Chondrocyte (in vitro differentiated cells): ENCODE measurements at regions not wholly inside any gene's neighbourhood (a gene's known extent, or its start where the extent isn't known, plus 50 kb on each side); places are given as distances from the start of the nearest gene placed in this dataset.

Experiments used
- DNase-seq: peaks from one replicate; pipeline ENCODE4 v3.0.0; 2021; ENCODE audit warnings: mixed read lengths, low spot score
- H3K27ac Mint-ChIP-seq: one replicate; pipeline ENCODE4 v1.8.0; 2021; ENCODE audit warnings: mild to moderate bottlenecking, moderate library complexity, mixed read lengths; ENCODE audit not compliant: unreplicated experiment
- H3K27me3 Mint-ChIP-seq: 2 replicates; pipeline ENCODE4 v1.8.0; 2021; ENCODE audit warnings: low read depth, mixed read lengths
- H3K36me3 Mint-ChIP-seq: 2 replicates; pipeline ENCODE4 v1.8.0; 2021; ENCODE audit warnings: low read depth, mixed read lengths
- H3K4me1 Mint-ChIP-seq: 2 replicates; pipeline ENCODE4 v1.8.0; 2021; ENCODE audit warnings: low read depth, mild to moderate bottlenecking, mixed read lengths
- H3K4me3 Mint-ChIP-seq: one replicate; pipeline ENCODE4 v1.8.0; 2021; ENCODE audit warnings: mild to moderate bottlenecking, moderate library complexity, mixed read lengths; ENCODE audit not compliant: unreplicated experiment
- H3K9me3 Mint-ChIP-seq: 2 replicates; pipeline ENCODE4 v1.8.0; 2021; ENCODE audit warnings: low read depth, mixed read lengths
- CTCF ChIP-seq: fragments of 200-600 bp; sonication (generic); IDR thresholded peaks from 2 replicates; pipeline ENCODE4 v1.5.0; 2021; ENCODE audit warnings: antibody characterized with exemption, mild to moderate bottlenecking, moderate library complexity

- Mint-ChIP-seq H3K4me1 (peaks cover 8% of the 10 kb centered on the region), H3K9me3 (peaks cover 2% of the 10 kb centered on the region), H3K36me3 (no peaks in the 10 kb centered on the region), H3K27ac (no peak overlapping the region), H3K4me3 (no peak overlapping the region), H3K27me3 (no peaks in the 10 kb centered on the region)
- TF ChIP-seq CTCF, result no peak
- no peak for DNase-seq
Measured at GRCh38 chr9:108546215-108546614, 309.6 kb downstream of the ACTL7B start.

GRCh38 chr9:108545436-108545835 is 310.4 kb downstream of the ACTL7B start:
- Mint-ChIP-seq H3K27me3 (no peaks in the 10 kb centered on the region), H3K4me3 (no peak overlapping the region), H3K4me1 (peaks cover under 1% of the 10 kb centered on the region), H3K9me3 (peaks cover 2% of the 10 kb centered on the region), H3K36me3 (no peaks in the 10 kb centered on the region), H3K27ac (no peak overlapping the region)
- no peak for TF ChIP-seq CTCF
- DNase-seq, result no peak

- H3K4me1 Mint-ChIP-seq, result no peaks in the 10 kb centered on the region
- no peaks in the 10 kb centered on the region for H3K27me3 Mint-ChIP-seq
- peaks cover 2% of the 10 kb centered on the region for H3K9me3 Mint-ChIP-seq
- no peak for TF ChIP-seq CTCF
- H3K4me3 Mint-ChIP-seq, result no peak overlapping the region
- DNase-seq, result no peak
- no peaks in the 10 kb centered on the region for H3K36me3 Mint-ChIP-seq
- no peak overlapping the region for H3K27ac Mint-ChIP-seq
Measured at GRCh38 chr9:108544866-108545265, 310.9 kb downstream of the ACTL7B start.

GRCh38 chr9:108543251-108543778 is 312.5 kb downstream of the ACTL7B start:
- H3K4me1 Mint-ChIP-seq, result no peaks in the 10 kb centered on the region
- no peaks in the 10 kb centered on the region for H3K36me3 Mint-ChIP-seq
- H3K9me3 Mint-ChIP-seq, result peaks cover 2% of the 10 kb centered on the region
- no peak overlapping the region for H3K4me3 Mint-ChIP-seq
- TF ChIP-seq CTCF, result no peak
- no peak overlapping the region for H3K27ac Mint-ChIP-seq
- H3K27me3 Mint-ChIP-seq, result no peaks in the 10 kb centered on the region
- no peak for DNase-seq

GRCh38 chr9:108537756-108538155 is 318.0 kb downstream of the ACTL7B start:
- no peak for TF ChIP-seq CTCF
- no peak for DNase-seq
- Mint-ChIP-seq H3K27ac (no peak overlapping the region), H3K9me3 (peaks cover 5% of the 10 kb centered on the region), H3K36me3 (no peaks in the 10 kb centered on the region), H3K4me1 (peaks cover 19% of the 10 kb centered on the region), H3K4me3 (no peak overlapping the region), H3K27me3 (no peaks in the 10 kb centered on the region)
